COLO668 (cell line): ENCODE measurements at regions not wholly inside any gene's neighbourhood (a gene's known extent, or its start where the extent isn't known, plus 50 kb on each side); places are given as distances from the start of the nearest gene placed in this dataset.

Experiments used
- DNase-seq: peaks from one replicate; lab custom pipeline; 2025; ENCODE audit not compliant: unreplicated experiment; lab: John Stamatoyannopoulos, UW

DNA sequence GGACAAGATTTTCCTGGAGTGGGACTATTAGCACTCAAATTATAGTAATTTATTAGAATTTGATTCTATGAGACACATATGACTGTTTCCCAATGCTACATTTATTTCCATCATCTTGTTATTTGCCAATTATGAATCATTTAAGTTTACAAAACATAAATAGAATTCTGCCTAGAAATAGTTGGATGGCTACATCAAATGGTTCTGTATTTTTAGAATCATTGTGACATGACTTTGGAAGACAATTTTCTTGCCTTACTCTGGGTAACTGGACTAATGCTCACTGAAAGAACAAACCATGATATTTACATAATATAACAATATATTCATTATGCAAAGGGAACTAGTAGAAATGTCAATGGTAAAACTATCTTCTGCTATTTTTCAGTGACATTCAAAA is 173.5 kb downstream of the ZIC1 start:
- DNase-seq, result no peak

GRCh38 chr3:147589016-147589415 is 179.9 kb downstream of the ZIC1 start:
- no peak for DNase-seq

- no peak for DNase-seq
Observed at GRCh38 chr3:147604136-147604535, 195.0 kb downstream of the ZIC1 start.

- DNase-seq, result no peak
Observed at GRCh38 chr3:147613725-147614124, 204.6 kb downstream of the ZIC1 start.

DNA sequence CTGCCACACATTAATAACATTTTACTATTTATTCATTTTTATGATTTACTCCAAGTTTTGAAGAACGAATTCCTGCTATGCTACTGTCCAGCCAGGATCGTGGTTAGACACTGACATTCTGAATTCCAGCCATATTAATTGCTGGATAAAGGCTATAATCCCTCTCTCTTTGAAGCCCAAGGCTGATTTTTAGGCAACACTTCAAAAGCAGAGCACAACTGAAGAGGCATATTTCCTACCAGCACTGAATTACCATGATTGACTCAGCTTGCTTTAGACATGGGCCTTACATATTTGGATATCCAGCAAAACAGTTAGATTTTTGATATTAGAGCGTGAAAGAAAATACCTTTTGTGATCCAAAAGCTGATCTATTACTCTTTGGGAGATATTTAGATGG is 205.0 kb downstream of the ZIC1 start:
- no peak for DNase-seq

- DNase-seq, result no peak
Observed at GRCh38 chr3:147615035-147615434, 205.9 kb downstream of the ZIC1 start.

DNA sequence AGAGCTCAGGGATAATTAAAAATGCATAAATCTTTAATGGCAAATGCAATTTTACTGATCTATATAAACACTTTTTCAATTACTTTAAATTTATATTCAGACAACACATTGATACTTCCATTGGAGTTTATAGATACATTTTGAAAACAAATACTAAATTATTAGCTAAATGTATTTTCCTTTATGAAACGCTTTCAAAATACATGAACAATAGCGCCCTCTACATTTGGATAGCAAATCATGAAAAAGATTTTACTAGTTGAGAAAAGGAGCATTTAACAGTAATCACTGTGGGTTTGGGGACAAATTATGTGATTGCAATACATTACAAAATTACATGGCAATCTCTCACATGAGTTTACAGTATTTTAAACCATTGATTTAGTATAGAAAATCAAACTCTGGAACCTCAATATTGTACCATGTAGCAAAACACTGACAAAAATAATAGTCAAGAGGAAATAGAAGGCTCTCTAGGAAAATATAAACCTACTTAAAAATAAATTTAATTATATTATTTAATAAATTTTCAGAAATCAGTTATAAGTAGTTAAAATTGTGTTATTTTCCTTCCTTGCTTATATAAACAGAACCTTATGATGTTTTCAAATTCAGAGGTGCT is 207.9 kb downstream of the ZIC1 start:
- no peak for DNase-seq

DNA sequence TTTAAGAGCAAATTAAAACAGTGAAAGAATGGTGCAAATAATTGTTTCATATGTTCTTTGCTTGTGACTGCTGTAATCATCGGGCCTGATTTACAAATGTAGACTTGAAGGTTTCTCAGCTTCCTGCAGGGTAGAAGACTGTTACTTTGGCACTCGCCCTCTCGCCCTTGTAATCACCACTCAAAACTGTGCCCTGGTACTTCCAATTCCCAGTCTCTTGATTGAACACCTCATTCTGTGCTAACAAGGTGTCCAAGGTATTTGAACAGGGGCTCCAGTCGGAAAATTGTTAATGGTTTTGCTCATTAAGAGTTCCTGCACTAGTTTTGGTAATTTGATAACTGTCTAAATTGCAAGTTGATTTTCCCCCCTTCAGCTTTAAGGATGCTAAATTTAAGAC is 209.5 kb downstream of the ZIC1 start:
- no peak for DNase-seq

GRCh38 chr3:147619921-147620560 is 210.9 kb downstream of the ZIC1 start:
- no peak for DNase-seq

- DNase-seq, result no peak
Observed at GRCh38 chr3:147620906-147621305, 211.7 kb downstream of the ZIC1 start.

GRCh38 chr3:147630921-147631415 is 221.8 kb downstream of the ZIC1 start:
- DNase-seq, result no peak

- DNase-seq, result no peak
Observed at GRCh38 chr3:147640781-147641180, 231.6 kb downstream of the ZIC1 start.

DNA sequence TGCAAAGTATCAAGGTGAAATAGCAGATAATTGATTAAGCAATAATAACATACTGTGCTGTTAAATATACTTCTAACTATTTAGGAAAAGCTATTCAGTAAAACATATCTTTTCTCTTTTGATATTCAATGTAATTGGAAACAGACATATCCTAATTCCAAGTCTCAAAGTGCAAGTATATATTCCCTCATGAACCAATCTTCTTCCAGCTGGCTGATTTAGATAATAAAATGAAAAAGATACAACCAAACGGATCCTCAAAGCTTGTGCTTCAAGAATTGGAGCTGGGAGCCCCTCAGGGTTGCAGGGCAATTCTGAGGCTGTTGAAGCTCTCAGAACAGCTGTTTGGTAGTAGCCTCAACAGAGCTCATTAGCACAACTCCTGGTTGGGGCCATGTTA is 236.6 kb downstream of the ZIC1 start:
- DNase-seq, result no peak

DNA sequence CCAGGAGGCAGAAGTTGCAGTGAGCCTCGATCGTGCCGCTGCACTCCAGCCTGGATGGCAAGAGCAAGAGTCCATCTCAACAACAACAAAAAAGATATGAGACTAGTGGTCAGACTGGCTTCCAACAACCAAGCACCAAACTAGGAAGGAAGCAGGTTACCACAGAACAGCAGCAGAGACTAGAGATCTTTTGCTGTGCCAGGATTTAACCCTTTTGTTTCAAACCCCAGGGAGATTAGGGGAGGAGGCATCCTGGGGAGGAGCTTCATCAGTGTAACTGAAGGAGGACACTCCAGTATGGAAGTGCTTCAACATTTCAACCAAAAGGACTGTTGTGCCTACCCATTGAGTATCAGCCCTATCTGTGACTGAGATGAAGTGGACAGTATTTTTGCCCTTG is 240.3 kb downstream of the ZIC1 start:
- no peak for DNase-seq

DNA sequence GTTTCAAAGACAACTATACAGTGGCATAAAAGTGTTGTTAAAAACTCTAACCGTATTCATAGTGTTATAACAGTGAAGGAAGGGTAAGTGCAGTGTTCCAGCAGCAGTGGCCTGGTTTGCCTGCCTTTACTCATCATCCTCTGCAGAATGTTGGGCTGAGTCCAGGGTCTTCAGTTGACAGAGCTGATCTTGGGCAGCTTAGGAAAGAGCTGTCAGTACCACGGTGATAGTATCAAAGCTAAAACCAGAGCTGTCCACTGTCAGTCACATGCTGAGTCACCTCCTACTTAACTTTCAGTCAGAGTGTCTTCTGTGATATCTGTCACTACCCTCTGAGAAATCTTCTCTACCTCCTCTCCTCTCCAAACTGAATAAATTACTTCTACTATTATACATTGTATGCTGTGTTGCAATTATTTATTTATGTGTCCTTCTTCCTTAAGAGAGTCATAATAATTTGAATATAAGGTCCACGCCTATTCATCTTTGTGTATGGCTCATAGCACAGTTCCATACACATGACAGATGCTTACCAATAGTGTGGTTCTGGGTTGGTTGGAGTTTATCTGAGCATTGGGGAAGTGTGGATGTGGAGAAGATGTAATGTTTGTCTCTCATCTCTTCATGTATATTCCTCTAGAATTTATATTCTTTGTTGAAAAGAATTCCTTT is 242.1 kb downstream of the ZIC1 start:
- no peak for DNase-seq

DNA sequence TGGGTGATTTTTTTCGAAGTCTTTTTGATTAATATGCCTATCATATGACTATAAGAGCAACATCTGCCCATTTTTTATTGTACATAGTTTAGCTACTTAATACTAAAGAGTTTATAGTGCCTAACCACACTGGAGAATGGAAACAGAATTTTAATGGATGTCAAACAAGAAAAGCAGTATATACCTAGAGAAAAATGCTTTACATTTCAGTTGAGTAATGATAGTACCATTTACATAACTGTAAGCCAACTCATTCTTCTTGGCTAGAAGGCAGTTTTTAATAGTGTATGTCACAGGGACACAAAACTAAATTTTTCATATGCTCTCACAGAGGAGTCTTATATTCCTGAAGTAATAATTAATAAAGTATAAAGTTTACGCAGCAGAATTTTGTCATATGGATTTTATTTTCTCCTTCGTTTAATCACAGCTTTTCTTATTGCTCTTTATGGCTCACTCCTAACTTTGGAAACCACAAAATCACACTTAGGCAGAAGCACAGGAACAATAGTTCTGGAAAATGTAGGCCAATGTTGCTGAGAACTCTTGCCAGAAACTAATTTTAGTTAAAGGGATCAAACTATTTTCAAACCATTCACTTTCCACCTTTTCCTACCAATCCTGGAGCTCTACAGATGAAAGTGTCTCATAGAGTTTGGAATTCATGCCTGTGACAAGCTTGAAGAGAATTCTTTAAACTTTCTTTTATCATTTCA is 243.6 kb downstream of the ZIC1 start:
- no peak for DNase-seq

DNA sequence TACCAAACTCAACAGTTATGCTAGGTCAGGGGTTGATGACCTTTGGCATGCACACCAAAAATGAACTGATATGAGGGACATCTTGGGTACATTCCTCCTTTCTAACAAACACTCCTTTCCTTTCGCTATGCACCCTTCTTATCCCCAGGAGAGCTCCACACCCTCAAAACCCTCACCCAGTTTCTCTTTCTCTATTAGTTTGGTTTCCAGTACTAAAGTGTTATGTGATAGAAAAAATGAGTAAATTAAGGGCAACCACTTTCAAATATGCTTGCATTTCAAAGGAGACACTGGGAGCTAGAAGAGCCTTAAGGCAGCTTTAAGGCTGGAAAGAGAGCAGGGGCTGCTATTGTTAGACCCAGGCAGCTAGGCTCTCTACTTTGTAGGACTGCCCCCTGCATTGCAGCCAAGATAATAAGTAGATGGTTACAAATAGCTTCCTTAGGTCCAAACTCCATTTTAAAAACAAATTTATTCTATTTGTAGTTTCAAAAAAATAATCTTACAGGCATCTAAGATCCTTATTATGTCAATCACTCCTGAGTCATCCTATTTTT is 244.3 kb downstream of the ZIC1 start:
- DNase-seq, result no peak

GRCh38 chr3:147654827-147655226 is 245.7 kb downstream of the ZIC1 start:
- DNase-seq, result no peak

- DNase-seq, result no peak
Observed at GRCh38 chr3:147655236-147655635, 246.1 kb downstream of the ZIC1 start.

- DNase-seq, result no peak
Observed at GRCh38 chr3:147656023-147656422, 246.9 kb downstream of the ZIC1 start.

GRCh38 chr3:147661916-147662315 is 252.8 kb downstream of the ZIC1 start:
- DNase-seq, result no peak
